Neural cell (in vitro differentiated cells): ENCODE measurements at regions not wholly inside any gene's neighbourhood (a gene's known extent, or its start where the extent isn't known, plus 50 kb on each side); places are given as distances from the start of the nearest gene placed in this dataset.
A peak's percentile ranks its signal among the peaks of the same experiment; 100 is the strongest.

Experiments
- H2AFZ ChIP-seq: fragments of 200-600, 300-800 bp; sonication (generic), shearing (Covaris generic); 2 replicates; pipeline ENCODE4 v1.6.0; 2014; ENCODE audit warnings: low read depth, mild to moderate bottlenecking, antibody characterized with exemption, low read length, moderate library complexity
- H3F3A ChIP-seq: fragments of 200-600 bp; shearing (Covaris generic); 2 replicates; pipeline ENCODE4 v1.6.1; 2016; ENCODE audit warnings: mild to moderate bottlenecking, moderate library complexity, mixed read lengths, antibody characterized with exemption, low read length; ENCODE audit not compliant: insufficient read depth, poor library complexity, severe bottlenecking
- H3K27ac ChIP-seq: fragments of 200-600, 300-800 bp; sonication (generic), shearing (Covaris generic); 2 replicates; pipeline ENCODE4 v1.5.1; 2014; ENCODE audit warnings: mild to moderate bottlenecking, low read length, moderate library complexity
- H3K27me3 ChIP-seq: fragments of 300-800, 200-600 bp; sonication (generic), shearing (Covaris generic); 2 replicates; pipeline ENCODE4 v1.6.0; 2014; ENCODE audit warnings: mild to moderate bottlenecking, low read depth, low read length, moderate library complexity; ENCODE audit not compliant: insufficient read depth
- H3K36me3 ChIP-seq: fragments of 300-800, 200-600 bp; sonication (generic), shearing (Covaris generic); 2 replicates; pipeline ENCODE4 v1.5.1; 2014; ENCODE audit warnings: mild to moderate bottlenecking, antibody characterized with exemption, low read length, moderate library complexity; ENCODE audit not compliant: insufficient read depth
- H3K4me2 ChIP-seq: fragments of 300-800, 200-600 bp; sonication (generic), shearing (Covaris generic); 2 replicates; pipeline ENCODE4 v1.6.0; 2014; ENCODE audit warnings: mild to moderate bottlenecking, low read length
- H3K4me3 ChIP-seq: fragments of 300-800, 200-600 bp; sonication (generic), shearing (Covaris generic); 2 replicates; pipeline ENCODE4 v1.5.1; 2014; ENCODE audit warnings: mild to moderate bottlenecking, low read length, moderate library complexity
- H3K79me2 ChIP-seq: fragments of 200-600 bp; shearing (Covaris generic); replicated peaks from 2 replicates; pipeline ENCODE4 v1.6.0; 2014; ENCODE audit warnings: mild to moderate bottlenecking, low read length, moderate library complexity; ENCODE audit not compliant: insufficient read depth
- H3K9ac ChIP-seq: fragments of 300-800, 200-600 bp; sonication (generic), shearing (Covaris generic); 2 replicates; pipeline ENCODE4 v1.6.1; 2016; ENCODE audit warnings: mild to moderate bottlenecking, low read length, mixed read lengths
- H3K9me2 ChIP-seq: fragments of 200-600 bp; shearing (Covaris generic); 2 replicates; pipeline ENCODE4 v1.6.1; 2016; ENCODE audit warnings: mild to moderate bottlenecking, low read length, mixed read lengths; ENCODE audit not compliant: insufficient read depth
- H3K9me3 ChIP-seq: fragments of 200-600, 300-800 bp; sonication (generic), shearing (Covaris generic); 2 replicates; pipeline ENCODE4 v1.6.1; 2016; ENCODE audit warnings: mild to moderate bottlenecking, mixed run types, low read length, moderate library complexity, mixed read lengths
- H4K20me1 ChIP-seq: fragments of 200-600 bp; shearing (Covaris generic); 2 replicates; pipeline ENCODE4 v1.6.1; 2016; ENCODE audit warnings: mild to moderate bottlenecking, mixed run types; ENCODE audit not compliant: insufficient read depth
- EP300 ChIP-seq: fragments of 450-650 bp; conservative IDR thresholded peaks from 2 replicates; pipeline ENCODE4 v1.6.1; 2014; ENCODE audit warnings: antibody characterized with exemption, mild to moderate bottlenecking, moderate library complexity; ENCODE audit not compliant: poor library complexity, severe bottlenecking
- EZH2 ChIP-seq: fragments of 200-600, 300-800 bp; shearing (Covaris generic), sonication (generic); IDR thresholded peaks from 2 replicates; pipeline ENCODE4 v1.6.1; 2014; ENCODE audit warnings: antibody characterized with exemption, low read length, borderline replicate concordance, mild to moderate bottlenecking; ENCODE audit not compliant: insufficient read depth, poor library complexity, severe bottlenecking
- MXI1 ChIP-seq: fragments of 450-650 bp; conservative IDR thresholded peaks from 2 replicates; pipeline ENCODE4 v1.6.1; 2014; ENCODE audit warnings: antibody characterized with exemption, mild to moderate bottlenecking; ENCODE audit not compliant: poor library complexity, severe bottlenecking
- POLR2AphosphoS5 ChIP-seq: IDR thresholded peaks from 2 replicates; pipeline ENCODE4 v1.6.1; 2012
- RAD21 ChIP-seq: fragments of 450-650 bp; conservative IDR thresholded peaks from 2 replicates; pipeline ENCODE4 v1.6.1; 2014; ENCODE audit warnings: antibody characterized with exemption, mild to moderate bottlenecking, moderate library complexity
- SMC3 ChIP-seq: fragments of 450-650 bp; conservative IDR thresholded peaks from 2 replicates; pipeline ENCODE4 v1.6.1; 2014; ENCODE audit warnings: antibody characterized with exemption, mild to moderate bottlenecking, moderate library complexity; ENCODE audit not compliant: poor library complexity
- TAF1 ChIP-seq: IDR thresholded peaks from 2 replicates; pipeline ENCODE4 v1.6.1; 2012; ENCODE audit warnings: low read depth
- TF ChIP-seq, protein P1 (sequence below): fragments of 450-650 bp; IDR thresholded peaks from 2 replicates; pipeline ENCODE4 v1.5.1; 2014; ENCODE audit warnings: antibody characterized with exemption, mild to moderate bottlenecking, moderate library complexity; ENCODE audit not compliant: poor library complexity, severe bottlenecking
- TF ChIP-seq, protein P2 (sequence below): IDR thresholded peaks from 2 replicates; pipeline ENCODE4 v1.6.1; 2012; ENCODE audit warnings: borderline replicate concordance

DNA sequence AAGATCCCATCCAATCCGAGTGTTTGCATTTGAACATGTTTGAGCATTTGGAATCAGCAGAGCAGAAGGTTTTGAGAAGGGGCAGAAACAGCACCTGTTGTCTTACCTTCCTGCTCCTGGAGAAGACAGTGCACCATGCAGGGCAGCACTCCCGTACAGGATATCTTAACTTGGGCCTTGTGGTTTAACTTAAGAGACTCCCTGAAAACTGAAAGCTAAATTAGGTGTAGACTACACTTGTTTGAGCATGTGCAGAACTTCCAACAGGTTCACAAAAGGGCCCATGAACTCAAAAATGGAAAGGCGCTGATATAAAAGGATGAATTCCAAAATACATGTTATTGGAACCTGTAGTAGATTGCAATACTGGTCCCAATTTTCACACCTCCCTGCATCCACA is 175.4 kb upstream of the PRICKLE2 start:
- no peak overlapping the region for H3K9ac ChIP-seq
- H3K36me3 ChIP-seq: no peaks in the 10 kb centered on the region
- H2AFZ ChIP-seq: no peak overlapping the region
- TF ChIP-seq SMC3 (no peak), RAD21 (no peak), TAF1 (no peak), EZH2 (no peak), MXI1 (no peak), EP300 (no peak), POLR2AphosphoS5 (no peak)
- TF ChIP-seq, protein P1, sequence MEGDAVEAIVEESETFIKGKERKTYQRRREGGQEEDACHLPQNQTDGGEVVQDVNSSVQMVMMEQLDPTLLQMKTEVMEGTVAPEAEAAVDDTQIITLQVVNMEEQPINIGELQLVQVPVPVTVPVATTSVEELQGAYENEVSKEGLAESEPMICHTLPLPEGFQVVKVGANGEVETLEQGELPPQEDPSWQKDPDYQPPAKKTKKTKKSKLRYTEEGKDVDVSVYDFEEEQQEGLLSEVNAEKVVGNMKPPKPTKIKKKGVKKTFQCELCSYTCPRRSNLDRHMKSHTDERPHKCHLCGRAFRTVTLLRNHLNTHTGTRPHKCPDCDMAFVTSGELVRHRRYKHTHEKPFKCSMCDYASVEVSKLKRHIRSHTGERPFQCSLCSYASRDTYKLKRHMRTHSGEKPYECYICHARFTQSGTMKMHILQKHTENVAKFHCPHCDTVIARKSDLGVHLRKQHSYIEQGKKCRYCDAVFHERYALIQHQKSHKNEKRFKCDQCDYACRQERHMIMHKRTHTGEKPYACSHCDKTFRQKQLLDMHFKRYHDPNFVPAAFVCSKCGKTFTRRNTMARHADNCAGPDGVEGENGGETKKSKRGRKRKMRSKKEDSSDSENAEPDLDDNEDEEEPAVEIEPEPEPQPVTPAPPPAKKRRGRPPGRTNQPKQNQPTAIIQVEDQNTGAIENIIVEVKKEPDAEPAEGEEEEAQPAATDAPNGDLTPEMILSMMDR: no peak
- TF ChIP-seq, protein P2, sequence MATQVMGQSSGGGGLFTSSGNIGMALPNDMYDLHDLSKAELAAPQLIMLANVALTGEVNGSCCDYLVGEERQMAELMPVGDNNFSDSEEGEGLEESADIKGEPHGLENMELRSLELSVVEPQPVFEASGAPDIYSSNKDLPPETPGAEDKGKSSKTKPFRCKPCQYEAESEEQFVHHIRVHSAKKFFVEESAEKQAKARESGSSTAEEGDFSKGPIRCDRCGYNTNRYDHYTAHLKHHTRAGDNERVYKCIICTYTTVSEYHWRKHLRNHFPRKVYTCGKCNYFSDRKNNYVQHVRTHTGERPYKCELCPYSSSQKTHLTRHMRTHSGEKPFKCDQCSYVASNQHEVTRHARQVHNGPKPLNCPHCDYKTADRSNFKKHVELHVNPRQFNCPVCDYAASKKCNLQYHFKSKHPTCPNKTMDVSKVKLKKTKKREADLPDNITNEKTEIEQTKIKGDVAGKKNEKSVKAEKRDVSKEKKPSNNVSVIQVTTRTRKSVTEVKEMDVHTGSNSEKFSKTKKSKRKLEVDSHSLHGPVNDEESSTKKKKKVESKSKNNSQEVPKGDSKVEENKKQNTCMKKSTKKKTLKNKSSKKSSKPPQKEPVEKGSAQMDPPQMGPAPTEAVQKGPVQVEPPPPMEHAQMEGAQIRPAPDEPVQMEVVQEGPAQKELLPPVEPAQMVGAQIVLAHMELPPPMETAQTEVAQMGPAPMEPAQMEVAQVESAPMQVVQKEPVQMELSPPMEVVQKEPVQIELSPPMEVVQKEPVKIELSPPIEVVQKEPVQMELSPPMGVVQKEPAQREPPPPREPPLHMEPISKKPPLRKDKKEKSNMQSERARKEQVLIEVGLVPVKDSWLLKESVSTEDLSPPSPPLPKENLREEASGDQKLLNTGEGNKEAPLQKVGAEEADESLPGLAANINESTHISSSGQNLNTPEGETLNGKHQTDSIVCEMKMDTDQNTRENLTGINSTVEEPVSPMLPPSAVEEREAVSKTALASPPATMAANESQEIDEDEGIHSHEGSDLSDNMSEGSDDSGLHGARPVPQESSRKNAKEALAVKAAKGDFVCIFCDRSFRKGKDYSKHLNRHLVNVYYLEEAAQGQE: no peak
- no peaks in the 10 kb centered on the region for H3K79me2 ChIP-seq
- no peaks in the 10 kb centered on the region for H3K27me3 ChIP-seq
- H3K9me2 ChIP-seq: no peaks in the 10 kb centered on the region
- no peaks in the 10 kb centered on the region for H4K20me1 ChIP-seq
- H3K4me3 ChIP-seq: no peak overlapping the region
- no peaks in the 10 kb centered on the region for H3K9me3 ChIP-seq
- no peaks in the 10 kb centered on the region for H3F3A ChIP-seq
- H3K27ac ChIP-seq: no peak overlapping the region
- no peak overlapping the region for H3K4me2 ChIP-seq

DNA sequence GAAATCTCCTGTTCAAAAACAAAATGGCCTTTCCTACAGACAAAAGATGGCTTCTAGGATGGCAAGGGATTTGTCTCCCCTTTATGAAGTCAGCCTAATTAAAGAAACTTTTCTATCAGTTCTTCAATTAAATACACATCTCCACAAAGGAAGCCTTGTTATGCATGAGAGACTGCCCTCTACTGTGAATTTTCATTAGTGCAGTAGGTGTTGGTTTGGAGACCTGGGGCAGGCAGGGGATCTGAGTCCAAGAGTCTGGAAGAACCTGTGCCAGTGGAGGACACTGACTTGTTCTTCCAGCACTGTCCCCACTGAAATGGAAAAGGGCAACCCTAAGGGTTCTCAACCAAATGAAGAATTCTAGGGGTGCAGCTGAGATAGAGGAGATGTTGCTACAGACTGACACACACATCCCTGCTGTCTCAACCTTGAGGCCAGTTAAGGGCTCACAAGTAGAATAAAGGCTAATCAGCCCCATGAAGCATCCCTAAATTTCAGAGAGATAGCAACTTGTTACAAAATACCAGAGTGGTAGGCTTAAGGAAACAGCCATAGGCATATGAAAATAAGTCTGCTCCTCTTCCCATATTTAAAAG is 174.0 kb upstream of the PRICKLE2 start:
- Histone ChIP-seq H3K9ac (no peak overlapping the region), H3F3A (no peaks in the 10 kb centered on the region), H3K4me3 (no peak overlapping the region), H2AFZ (no peak overlapping the region), H3K27me3 (no peaks in the 10 kb centered on the region), H3K27ac (no peak overlapping the region), H3K9me2 (no peaks in the 10 kb centered on the region), H3K4me2 (no peak overlapping the region), H3K79me2 (no peaks in the 10 kb centered on the region), H3K36me3 (no peaks in the 10 kb centered on the region), H4K20me1 (no peaks in the 10 kb centered on the region), H3K9me3 (no peaks in the 10 kb centered on the region)
- TF ChIP-seq, protein P1: peak; percentile 72
- TF ChIP-seq EZH2: no peak
- TF ChIP-seq MXI1: no peak
- peak; percentile 80 for TF ChIP-seq SMC3
- TF ChIP-seq TAF1: no peak
- peak; percentile 74 for TF ChIP-seq RAD21
- TF ChIP-seq POLR2AphosphoS5: no peak
- no peak for TF ChIP-seq EP300
- TF ChIP-seq, protein P2: no peak
